Astrocyte of the cerebellum (primary cell): ENCODE measurements at regions not wholly inside any gene's neighbourhood (a gene's known extent, or its start where the extent isn't known, plus 50 kb on each side); places are given as distances from the start of the nearest gene placed in this dataset.

ENCODE experiments used
- DNase-seq: peaks from one replicate; pipeline ENCODE4 v3.0.0-alpha.2; 2011; ENCODE audit warnings: low read depth
- H3K4me3 ChIP-seq: 2 replicates; pipeline ENCODE4 v1.5.1; 2011; ENCODE audit warnings: mild to moderate bottlenecking, low read depth, low read length, moderate library complexity
- in situ Hi-C: cut with HindIII; loops from 2 replicates; pipeline ENCODE4 v1.10.0; 2017; ENCODE audit warnings: low sequenced_read_pairs
- TF ChIP-seq, protein P1 (sequence below): IDR thresholded peaks from 2 replicates; pipeline ENCODE4 v1.5.1; 2012; ENCODE audit warnings: low read length, low read depth, moderate library complexity, mild to moderate bottlenecking; ENCODE audit errors: missing control alignments

DNA sequence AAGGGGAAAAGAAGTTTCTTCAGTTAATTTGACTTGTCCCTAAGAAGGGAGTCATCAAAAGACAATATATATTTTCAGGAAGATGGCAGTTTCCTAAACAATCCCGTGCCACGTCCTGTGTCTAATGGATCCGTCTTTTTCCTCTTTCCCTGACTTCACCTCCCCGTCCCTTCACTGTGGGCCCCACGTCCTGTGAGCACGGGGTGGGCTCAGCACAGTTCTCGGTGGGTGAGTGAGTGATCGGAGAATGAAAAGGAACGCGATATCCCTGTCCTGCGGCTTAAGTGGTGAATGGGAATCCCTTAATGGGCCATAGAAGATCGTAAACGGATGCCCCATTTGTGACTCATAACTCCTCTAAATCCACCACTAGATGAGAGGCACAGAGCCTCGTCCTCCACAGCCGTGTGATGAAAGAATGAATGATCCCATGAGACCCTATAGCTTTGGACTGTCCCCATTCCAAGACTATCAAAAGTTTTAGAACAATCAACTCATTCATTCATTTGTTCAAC lies 63.5 kb upstream of the PITRM1 start:
- TF ChIP-seq, protein P1, sequence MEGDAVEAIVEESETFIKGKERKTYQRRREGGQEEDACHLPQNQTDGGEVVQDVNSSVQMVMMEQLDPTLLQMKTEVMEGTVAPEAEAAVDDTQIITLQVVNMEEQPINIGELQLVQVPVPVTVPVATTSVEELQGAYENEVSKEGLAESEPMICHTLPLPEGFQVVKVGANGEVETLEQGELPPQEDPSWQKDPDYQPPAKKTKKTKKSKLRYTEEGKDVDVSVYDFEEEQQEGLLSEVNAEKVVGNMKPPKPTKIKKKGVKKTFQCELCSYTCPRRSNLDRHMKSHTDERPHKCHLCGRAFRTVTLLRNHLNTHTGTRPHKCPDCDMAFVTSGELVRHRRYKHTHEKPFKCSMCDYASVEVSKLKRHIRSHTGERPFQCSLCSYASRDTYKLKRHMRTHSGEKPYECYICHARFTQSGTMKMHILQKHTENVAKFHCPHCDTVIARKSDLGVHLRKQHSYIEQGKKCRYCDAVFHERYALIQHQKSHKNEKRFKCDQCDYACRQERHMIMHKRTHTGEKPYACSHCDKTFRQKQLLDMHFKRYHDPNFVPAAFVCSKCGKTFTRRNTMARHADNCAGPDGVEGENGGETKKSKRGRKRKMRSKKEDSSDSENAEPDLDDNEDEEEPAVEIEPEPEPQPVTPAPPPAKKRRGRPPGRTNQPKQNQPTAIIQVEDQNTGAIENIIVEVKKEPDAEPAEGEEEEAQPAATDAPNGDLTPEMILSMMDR: no peak
- in situ Hi-C loops: no loop called here
- no peak for DNase-seq
- no peak overlapping the region for H3K4me3 ChIP-seq

DNA sequence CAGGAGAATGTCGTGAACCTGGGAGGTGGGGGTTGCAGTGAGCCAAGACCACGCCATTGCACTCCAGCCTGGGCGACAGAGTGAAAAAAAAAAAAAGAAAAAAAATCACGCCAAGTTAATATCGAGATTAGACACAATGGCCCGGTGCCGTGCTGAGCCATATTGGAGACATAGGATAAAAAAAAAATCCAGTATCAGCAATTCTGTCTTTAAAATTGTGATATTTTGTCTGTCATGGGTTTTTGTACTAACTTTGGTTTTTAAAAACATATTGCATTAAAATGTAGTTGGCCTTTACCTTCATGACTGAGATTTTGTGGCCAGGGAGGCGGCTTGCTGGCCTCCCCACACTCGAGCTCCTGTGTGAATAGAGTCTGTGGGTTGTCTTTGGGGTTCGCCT lies 62.8 kb upstream of the PITRM1 start:
- in situ Hi-C loops: no loop called here

DNA sequence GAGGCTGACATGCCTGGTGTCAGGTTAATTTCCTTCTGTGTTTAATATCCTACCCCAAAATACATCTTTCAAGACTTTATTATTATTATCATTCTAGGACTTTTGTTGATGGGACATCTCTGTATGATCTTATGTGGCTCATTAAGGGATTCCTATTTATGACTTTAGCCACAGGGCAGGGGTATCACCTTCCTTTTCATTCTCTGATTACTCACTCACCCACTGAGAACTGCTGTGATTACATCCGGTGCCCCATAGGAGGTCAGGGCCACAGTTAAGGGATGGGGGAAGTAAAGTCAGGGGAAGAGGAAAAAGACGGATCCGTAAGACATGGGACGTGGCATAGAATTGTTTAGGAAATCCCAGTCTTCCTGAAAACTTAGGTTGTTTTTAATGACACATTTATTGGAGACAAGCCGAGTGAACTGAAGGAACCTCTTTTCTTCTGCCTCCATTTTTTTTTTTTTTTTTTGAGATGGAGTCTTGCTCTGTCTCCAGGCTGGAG lies 61.0 kb upstream of the PITRM1 start:
- TF ChIP-seq, protein P1: no peak
- in situ Hi-C loops: no loop called here
- no peak overlapping the region for H3K4me3 ChIP-seq
- DNase-seq: no peak

More for the DNA sequence above, 62.8 kb upstream of the PITRM1 start:
- TF ChIP-seq, protein P1: no peak
- DNase-seq: no peak
- no peak overlapping the region for H3K4me3 ChIP-seq

DNA sequence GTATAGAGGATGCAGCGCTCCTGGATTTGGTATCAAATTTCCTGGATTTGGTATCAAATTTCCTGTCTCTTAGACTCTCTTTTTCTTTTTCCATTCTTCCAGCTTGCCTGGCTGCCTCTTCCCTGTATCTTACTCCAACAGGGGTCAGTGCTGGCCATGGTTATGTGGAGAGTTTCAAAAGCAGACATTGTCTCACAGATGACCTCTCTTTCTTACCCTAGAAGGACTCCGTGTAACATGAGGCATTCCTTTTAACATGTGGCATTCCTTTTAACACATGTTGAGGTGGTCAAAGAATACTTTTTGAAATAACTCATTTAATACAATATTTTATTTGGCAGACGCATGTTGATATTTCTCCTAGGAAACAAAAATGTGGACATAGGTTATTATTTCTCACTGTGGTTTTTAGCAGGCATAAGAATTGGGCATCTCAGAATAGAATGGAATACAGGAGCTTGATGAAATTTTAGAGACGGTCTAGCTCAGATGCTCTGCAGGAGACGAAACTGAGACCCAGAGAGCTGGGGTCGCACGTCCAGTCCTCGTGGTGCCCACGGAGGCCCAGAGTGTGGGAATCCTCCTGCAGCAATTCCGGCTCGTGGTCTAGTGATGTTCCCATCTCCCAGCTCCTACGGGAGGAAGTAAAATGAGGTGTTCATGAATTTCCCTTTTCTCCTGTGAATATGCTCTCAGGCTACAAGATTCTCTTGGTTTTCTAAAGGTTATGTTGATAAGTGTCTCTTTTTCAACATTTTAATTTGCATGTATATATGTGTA lies 59.6 kb upstream of the PITRM1 start:
- TF ChIP-seq, protein P1: peak; percentile 43
- H3K4me3 ChIP-seq: no peak overlapping the region
- in situ Hi-C loops: no loop called here

DNA sequence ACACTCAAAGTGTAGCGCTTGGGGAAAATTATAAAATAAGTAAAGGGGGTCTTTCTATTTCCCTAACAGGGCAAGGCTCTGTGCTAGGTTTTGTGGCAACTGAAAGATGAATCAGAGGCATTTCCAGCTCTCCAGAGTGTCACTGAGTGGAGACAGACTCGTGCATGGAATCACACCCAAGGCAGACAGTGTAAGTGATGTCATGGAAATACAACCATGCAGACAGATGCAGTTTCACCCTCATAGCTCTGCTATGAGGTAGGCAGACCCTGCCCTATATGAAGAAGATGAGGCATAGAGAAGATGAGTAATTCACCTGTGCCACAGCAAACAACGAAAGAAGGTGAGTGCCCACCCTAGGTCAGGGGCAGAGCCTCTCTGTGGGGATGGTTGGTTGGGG lies 57.2 kb upstream of the PITRM1 start:
- no peak overlapping the region for H3K4me3 ChIP-seq
- DNase-seq: no peak
- in situ Hi-C loops: no loop called here
- TF ChIP-seq, protein P1: no peak

More for the DNA sequence above, 59.6 kb upstream of the PITRM1 start:
- no peak for DNase-seq

DNA sequence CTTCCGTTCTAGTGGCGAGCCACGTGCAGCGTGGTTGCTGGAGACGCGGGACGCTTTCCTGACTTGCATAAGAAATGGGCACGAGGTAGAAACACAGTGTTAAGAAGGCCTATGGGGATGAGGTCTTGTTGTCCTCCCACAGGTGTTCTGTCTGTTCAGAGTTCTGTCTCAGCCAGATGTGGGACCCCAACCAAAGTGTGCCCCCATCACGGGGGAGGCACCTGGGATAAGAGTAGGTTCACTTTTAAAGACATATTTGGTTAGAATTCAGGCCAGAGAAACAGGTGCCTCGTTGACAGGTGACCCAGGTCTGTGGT lies 56.0 kb upstream of the PITRM1 start:
- TF ChIP-seq, protein P1: no peak
- H3K4me3 ChIP-seq: no peak overlapping the region
- in situ Hi-C loops: no loop called here
- DNase-seq: no peak
